IPS-20b (cell line): ENCODE measurements at regions not wholly inside any gene's neighbourhood (a gene's known extent, or its start where the extent isn't known, plus 50 kb on each side); places are given as distances from the start of the nearest gene placed in this dataset.
A peak's percentile ranks its signal among the peaks of the same experiment; 100 is the strongest.

Experiments
- H3K27ac ChIP-seq: one replicate; pipeline ENCODE4 v1.5.1; 2013; ENCODE audit warnings: low read length
- H3K27me3 ChIP-seq: 2 replicates; pipeline ENCODE4 v1.6.1; 2013; ENCODE audit warnings: mild to moderate bottlenecking, low read length, inconsistent platforms; ENCODE audit not compliant: insufficient read depth
- H3K36me3 ChIP-seq: 2 replicates; pipeline ENCODE4 v1.6.1; 2013; ENCODE audit warnings: low read depth, mild to moderate bottlenecking, inconsistent platforms, low read length, moderate library complexity; ENCODE audit not compliant: insufficient read depth
- H3K4me1 ChIP-seq: 2 replicates; pipeline ENCODE4 v1.6.1; 2013; ENCODE audit warnings: mild to moderate bottlenecking, control low read depth, inconsistent platforms, low read length, moderate library complexity; ENCODE audit not compliant: insufficient read depth
- H3K4me3 ChIP-seq: 2 replicates; pipeline ENCODE4 v1.5.1; 2013; ENCODE audit warnings: mild to moderate bottlenecking, low read length, inconsistent platforms
- H3K9ac ChIP-seq: 2 replicates; pipeline ENCODE4 v1.6.1; 2013; ENCODE audit warnings: low read depth, mild to moderate bottlenecking, inconsistent platforms, low read length, moderate library complexity
- H3K9me3 ChIP-seq: 2 replicates; pipeline ENCODE4 v1.6.1; 2013; ENCODE audit warnings: mild to moderate bottlenecking, low read depth, low read length, inconsistent platforms; ENCODE audit not compliant: insufficient read depth

GRCh38 chr1:232260861-232261260, 369.1 kb downstream of the SIPA1L2 start:
- no peaks in the 10 kb centered on the region for H3K36me3 ChIP-seq
- H3K9ac ChIP-seq, result no peak overlapping the region
- H3K27me3 ChIP-seq, result peaks cover 44% of the 10 kb centered on the region
- no peaks in the 10 kb centered on the region for H3K9me3 ChIP-seq
- H3K27ac ChIP-seq, result no peak overlapping the region
- H3K4me3 ChIP-seq, result no peak overlapping the region
- H3K4me1 ChIP-seq, result peaks cover 10% of the 10 kb centered on the region

- Histone ChIP-seq H3K4me1 (peaks cover 7% of the 10 kb centered on the region), H3K27ac (no peak overlapping the region), H3K27me3 (peaks cover 52% of the 10 kb centered on the region), H3K9me3 (no peaks in the 10 kb centered on the region), H3K4me3 (no peak overlapping the region), H3K9ac (no peak overlapping the region), H3K36me3 (no peaks in the 10 kb centered on the region)
Observed at GRCh38 chr1:232260045-232260444, 369.9 kb downstream of the SIPA1L2 start.

DNA sequence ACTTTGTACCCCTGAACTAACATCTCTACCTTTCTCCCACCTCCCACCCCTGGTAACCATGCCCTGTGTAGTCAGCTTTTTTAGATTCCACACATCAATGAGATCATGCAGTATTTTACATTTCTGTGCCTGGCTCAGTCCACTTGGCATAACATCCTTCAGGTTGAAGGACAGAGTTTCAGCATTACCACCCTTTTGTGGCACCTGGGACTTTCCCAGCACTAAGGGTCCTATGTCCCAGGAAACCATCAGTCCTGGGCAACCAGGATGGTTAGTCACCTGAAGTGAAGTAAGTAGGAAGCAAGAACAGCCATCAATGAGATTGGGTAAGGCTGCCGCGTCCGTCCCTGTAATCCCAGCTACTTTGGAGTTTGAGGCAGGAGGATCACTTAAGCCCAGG, 370.6 kb downstream of the SIPA1L2 start:
- H3K4me3 ChIP-seq, result no peak overlapping the region
- no peaks in the 10 kb centered on the region for H3K36me3 ChIP-seq
- no peak overlapping the region for H3K27ac ChIP-seq
- H3K4me1 ChIP-seq, result no peaks in the 10 kb centered on the region
- H3K27me3 ChIP-seq, result peaks cover 60% of the 10 kb centered on the region
- no peaks in the 10 kb centered on the region for H3K9me3 ChIP-seq
- H3K9ac ChIP-seq, result no peak overlapping the region

DNA sequence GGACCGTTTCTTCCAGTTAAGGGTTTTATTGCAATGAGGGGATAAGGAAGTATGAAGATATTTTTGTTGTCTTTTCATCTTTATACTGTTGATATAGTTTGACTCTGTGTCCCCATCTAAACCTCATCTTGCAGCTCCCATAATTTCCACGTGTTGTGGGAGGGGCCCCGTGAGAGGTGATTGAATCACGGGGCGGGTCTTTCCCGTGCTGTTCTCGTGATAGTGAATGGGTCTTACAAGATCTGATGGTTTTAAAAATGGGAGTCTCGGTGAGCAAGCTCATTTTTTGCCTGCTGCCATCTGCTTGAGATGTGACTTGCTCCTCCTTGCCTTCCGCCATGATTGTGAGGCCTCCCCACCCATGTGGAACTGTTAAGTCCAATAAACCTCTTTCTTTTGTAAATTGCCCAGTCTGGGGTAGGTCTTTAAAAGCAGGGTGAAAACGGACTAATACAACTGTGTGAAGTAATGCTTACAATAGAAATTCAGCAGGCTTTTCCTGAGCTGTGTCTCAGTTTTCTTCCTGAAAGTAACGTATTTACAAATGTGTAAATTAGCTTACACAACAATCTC, 377.3 kb downstream of the SIPA1L2 start:
- Histone ChIP-seq H3K4me1 (peaks cover 38% of the 10 kb centered on the region; the same call in 1 of the 2 replicates), H3K9ac (0 out of 2 replicates have a peak overlapping the region, but pooled peaks have one; percentile 5), H3K4me3 (peak overlapping the region; percentile 47), H3K9me3 (no peaks in the 10 kb centered on the region), H3K36me3 (no peaks in the 10 kb centered on the region), H3K27me3 (peaks cover 94% of the 10 kb centered on the region), H3K27ac (no peak overlapping the region)

DNA sequence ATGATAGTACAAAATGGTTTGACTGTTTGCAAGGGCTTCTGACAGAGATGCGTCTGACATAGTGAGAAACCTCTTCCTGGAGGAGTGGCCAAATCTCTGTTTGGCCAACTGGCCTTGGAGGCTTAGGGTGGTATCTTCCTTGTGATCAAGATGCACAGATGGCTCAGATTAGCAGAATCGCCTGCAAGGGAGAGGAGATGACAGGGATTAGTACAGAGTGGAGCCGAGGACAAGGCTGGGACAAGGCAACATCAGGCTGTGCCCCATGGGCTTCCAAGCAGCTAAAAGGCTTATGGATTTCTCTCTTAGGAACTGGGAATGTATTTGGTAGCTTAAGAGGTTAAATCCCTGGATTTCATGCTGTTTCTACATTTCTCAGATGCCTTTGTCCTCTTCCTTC, 379.1 kb downstream of the SIPA1L2 start:
- Histone ChIP-seq H3K27me3 (peaks cover 99% of the 10 kb centered on the region), H3K4me1 (peaks cover 38% of the 10 kb centered on the region; the same call in 1 of the 2 replicates), H3K4me3 (no peak overlapping the region), H3K36me3 (no peaks in the 10 kb centered on the region), H3K27ac (no peak overlapping the region), H3K9ac (no peak overlapping the region), H3K9me3 (no peaks in the 10 kb centered on the region)

DNA sequence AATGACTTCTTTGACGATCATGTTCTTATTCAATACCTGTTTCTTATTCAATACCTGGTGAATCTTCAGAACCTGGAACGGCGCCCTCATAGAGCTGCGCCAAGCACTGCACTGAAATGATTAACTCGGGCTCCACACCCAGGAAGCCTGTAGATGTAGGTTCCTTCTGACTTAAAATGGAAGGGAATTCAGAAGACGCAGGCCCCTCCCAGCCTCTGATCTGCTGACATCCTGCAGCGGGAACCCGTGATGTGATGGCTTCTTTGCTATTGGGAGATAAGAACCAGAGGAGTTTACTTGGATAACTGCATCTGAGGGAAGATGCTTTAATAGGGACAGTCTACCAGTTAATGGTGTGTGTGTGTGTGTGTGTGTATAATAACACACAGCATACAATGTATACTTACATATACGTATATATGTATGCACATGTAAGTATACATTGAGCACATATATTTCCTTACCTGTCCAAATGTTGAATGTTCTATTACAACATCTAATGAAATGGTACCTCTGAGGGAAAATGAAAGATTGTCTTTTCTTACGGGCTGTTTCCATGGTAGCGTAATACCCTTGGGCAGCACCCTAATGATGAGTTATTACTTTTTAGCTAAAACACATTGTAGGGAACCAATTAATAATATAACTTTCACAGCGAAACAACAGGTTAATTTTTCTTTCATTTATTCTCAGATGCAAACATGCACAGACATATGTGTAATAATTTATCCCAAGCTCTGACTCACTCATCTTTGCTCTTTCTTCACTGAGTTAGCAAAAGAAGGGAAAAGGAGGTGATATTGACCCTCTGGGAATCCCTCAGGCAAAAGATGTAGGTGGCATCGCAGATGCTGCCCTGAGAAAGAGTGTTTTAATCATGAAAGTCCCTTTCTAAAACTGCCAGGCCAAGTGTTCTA, 379.8 kb downstream of the SIPA1L2 start:
- H3K27ac ChIP-seq, result no peak overlapping the region
- H3K9me3 ChIP-seq, result no peaks in the 10 kb centered on the region
- peaks cover 38% of the 10 kb centered on the region; the same call in 1 of the 2 replicates for H3K4me1 ChIP-seq
- no peaks in the 10 kb centered on the region for H3K36me3 ChIP-seq
- H3K27me3 ChIP-seq, result peaks cover 98% of the 10 kb centered on the region
- H3K9ac ChIP-seq, result no peak overlapping the region
- peak overlapping the region; percentile 33; the same call in 1 of the 2 replicates for H3K4me3 ChIP-seq

GRCh38 chr1:232249339-232249738, 380.6 kb downstream of the SIPA1L2 start:
- Histone ChIP-seq H3K9me3 (no peaks in the 10 kb centered on the region), H3K27ac (no peak overlapping the region), H3K9ac (no peak overlapping the region), H3K4me3 (peak overlapping the region; percentile 33; the same call in 1 of the 2 replicates), H3K27me3 (peaks cover 98% of the 10 kb centered on the region), H3K4me1 (peaks cover 38% of the 10 kb centered on the region; the same call in 1 of the 2 replicates), H3K36me3 (no peaks in the 10 kb centered on the region)

GRCh38 chr1:232248276-232248820, 381.6 kb downstream of the SIPA1L2 start:
- H3K36me3 ChIP-seq, result no peaks in the 10 kb centered on the region
- H3K9ac ChIP-seq, result no peak overlapping the region
- peaks cover 91% of the 10 kb centered on the region for H3K27me3 ChIP-seq
- H3K4me1 ChIP-seq, result peaks cover 37% of the 10 kb centered on the region; the same call in 1 of the 2 replicates
- no peak overlapping the region for H3K4me3 ChIP-seq
- no peaks in the 10 kb centered on the region for H3K9me3 ChIP-seq
- H3K27ac ChIP-seq, result no peak overlapping the region

GRCh38 chr1:232247669-232248068, 382.3 kb downstream of the SIPA1L2 start:
- Histone ChIP-seq H3K4me3 (no peak overlapping the region), H3K9me3 (no peaks in the 10 kb centered on the region), H3K4me1 (peaks cover 32% of the 10 kb centered on the region; the same call in 1 of the 2 replicates), H3K27me3 (peaks cover 86% of the 10 kb centered on the region), H3K27ac (no peak overlapping the region), H3K36me3 (no peaks in the 10 kb centered on the region), H3K9ac (no peak overlapping the region)

DNA sequence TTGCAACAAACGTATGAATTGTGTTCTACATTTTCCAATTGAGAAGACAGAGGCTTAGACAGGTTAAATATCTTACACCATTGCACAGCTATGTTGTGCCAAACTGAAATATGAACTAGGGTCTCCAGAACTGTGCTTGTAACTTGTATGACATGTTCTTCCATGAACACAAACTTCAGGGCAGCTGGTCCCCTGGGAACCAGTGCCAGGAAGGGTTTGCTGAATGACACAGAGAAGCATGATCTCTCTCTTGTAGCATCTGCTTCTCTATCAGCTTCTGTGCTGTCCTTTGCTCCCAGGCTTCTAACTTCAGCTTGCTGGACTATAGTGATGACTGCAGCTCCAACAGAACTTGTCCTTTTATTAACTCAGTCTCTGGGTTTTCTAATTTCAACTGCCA, 385.5 kb downstream of the SIPA1L2 start:
- Histone ChIP-seq H3K27me3 (peaks cover 53% of the 10 kb centered on the region), H3K4me1 (peaks cover 4% of the 10 kb centered on the region; the same call in 1 of the 2 replicates), H3K9me3 (no peaks in the 10 kb centered on the region), H3K4me3 (no peak overlapping the region), H3K27ac (no peak overlapping the region), H3K36me3 (no peaks in the 10 kb centered on the region), H3K9ac (no peak overlapping the region)

GRCh38 chr1:232239998-232240397, 389.9 kb downstream of the SIPA1L2 start:
- Histone ChIP-seq H3K27me3 (peaks cover 10% of the 10 kb centered on the region), H3K27ac (no peak overlapping the region), H3K4me1 (no peaks in the 10 kb centered on the region), H3K4me3 (no peak overlapping the region), H3K9ac (no peak overlapping the region), H3K9me3 (no peaks in the 10 kb centered on the region), H3K36me3 (no peaks in the 10 kb centered on the region)
